ENCODE measurements at regions not wholly inside any gene's neighbourhood (a gene's known extent, or its start where the extent isn't known, plus 50 kb on each side); places are given as distances from the start of the nearest gene placed in this dataset.

- DNase-seq = no peak
- intact Hi-C loops (cut with DNase I) = no loop called here
Observed at GRCh38 chr16:5447734-5448133, 350.1 kb upstream of the EEF2KMT start.

- DNase-seq = no peak
- intact Hi-C loops (cut with DNase I) = no loop called here
Observed at GRCh38 chr16:5446623-5447240, 349.1 kb upstream of the EEF2KMT start.

- intact Hi-C loops (cut with DNase I) = no loop called here
- DNase-seq = no peak
Observed at GRCh38 chr16:5444189-5444588, 346.6 kb upstream of the EEF2KMT start.

- no peak for DNase-seq
- intact Hi-C loops (cut with DNase I) = no loop called here
Observed at GRCh38 chr16:5442986-5443385, 345.4 kb upstream of the EEF2KMT start.

GRCh38 chr16:5442054-5442453, 344.5 kb upstream of the EEF2KMT start:
- no peak for DNase-seq
- intact Hi-C loops (cut with DNase I) = no loop called here

- intact Hi-C loops (cut with DNase I) = no loop called here
- no peak for DNase-seq
Observed at GRCh38 chr16:5438591-5438990, 341.0 kb upstream of the EEF2KMT start.

GRCh38 chr16:5433587-5433986, 336.0 kb upstream of the EEF2KMT start:
- intact Hi-C loops (cut with DNase I) = no loop called here
- no peak for DNase-seq

- DNase-seq = no peak
- intact Hi-C loops (cut with DNase I) = no loop called here
Observed at GRCh38 chr16:5432166-5432565, 334.6 kb upstream of the EEF2KMT start.

- no peak for DNase-seq
- intact Hi-C loops (cut with DNase I) = no loop called here
Observed at GRCh38 chr16:5430598-5430997, 333.0 kb upstream of the EEF2KMT start.

GRCh38 chr16:5428932-5429331, 331.3 kb upstream of the EEF2KMT start:
- intact Hi-C loops (cut with DNase I) = no loop called here
- DNase-seq = no peak

- intact Hi-C loops (cut with DNase I) = no loop called here
- DNase-seq = no peak
Observed at GRCh38 chr16:5427571-5427970, 330.0 kb upstream of the EEF2KMT start.

- intact Hi-C loops (cut with DNase I) = no loop called here
- DNase-seq = no peak
Observed at GRCh38 chr16:5422643-5423496, 325.3 kb upstream of the EEF2KMT start.

GRCh38 chr16:5422047-5422446, 324.5 kb upstream of the EEF2KMT start:
- intact Hi-C loops (cut with DNase I) = no loop called here
- no peak for DNase-seq

GRCh38 chr16:5416013-5416412, 318.4 kb upstream of the EEF2KMT start:
- DNase-seq = no peak
- intact Hi-C loops (cut with DNase I) = no loop called here

GRCh38 chr16:5415123-5415522, 317.5 kb upstream of the EEF2KMT start:
- intact Hi-C loops (cut with DNase I) = no loop called here
- no peak for DNase-seq

GRCh38 chr16:5412731-5413130, 315.1 kb upstream of the EEF2KMT start:
- DNase-seq = peak; percentile 4 to 75 (median 34)
- intact Hi-C loops (cut with DNase I) = no loop called here

GRCh38 chr16:5398203-5398602, 300.6 kb upstream of the EEF2KMT start:
- intact Hi-C loops (cut with DNase I) = no loop called here
- DNase-seq = no peak

GRCh38 chr16:5396880-5397279, 299.3 kb upstream of the EEF2KMT start:
- no peak for DNase-seq
- intact Hi-C loops (cut with DNase I) = no loop called here

- no peak for DNase-seq
- intact Hi-C loops (cut with DNase I) = no loop called here
Observed at GRCh38 chr16:5393070-5393469, 295.5 kb upstream of the EEF2KMT start.

- no peak for DNase-seq
- intact Hi-C loops (cut with DNase I) = no loop called here
Observed at GRCh38 chr16:5386989-5387388, 289.4 kb upstream of the EEF2KMT start.

- intact Hi-C loops (cut with DNase I) = no loop called here
- no peak for DNase-seq
Observed at GRCh38 chr16:5385811-5386210, 288.2 kb upstream of the EEF2KMT start.
